ENCODE measurements at regions not wholly inside any gene's neighbourhood (a gene's known extent, or its start where the extent isn't known, plus 50 kb on each side); places are given as distances from the start of the nearest gene placed in this dataset.

GRCh38 chr6:159113223-159113622 is 56.0 kb upstream of the FNDC1 start:
- Histone ChIP-seq H3K27ac (no peak overlapping the region), H3K4me3 (no peak overlapping the region), H3K27me3 (no peaks in the 10 kb centered on the region), H3K36me3 (no peaks in the 10 kb centered on the region), H3K9me3 (no peaks in the 10 kb centered on the region), H3K4me1 (no peaks in the 10 kb centered on the region)
- DNase-seq: no peak
- TF ChIP-seq POLR2A (IDR thresholded peaks at IDR 0.05) (no peak), CTCF (IDR thresholded peaks at IDR 0.05) (no peak)
- intact Hi-C loops (cut with DNase I; ENCODE audit: low total_unique reads): no loop called here

- no peak for TF ChIP-seq POLR2A (IDR thresholded peaks at IDR 0.05)
- no peak for TF ChIP-seq CTCF (IDR thresholded peaks at IDR 0.05)
- Histone ChIP-seq H3K4me3 (no peak overlapping the region), H3K36me3 (no peaks in the 10 kb centered on the region), H3K4me1 (no peaks in the 10 kb centered on the region), H3K9me3 (no peaks in the 10 kb centered on the region), H3K27ac (no peak overlapping the region), H3K27me3 (no peaks in the 10 kb centered on the region)
- DNase-seq: no peak
- intact Hi-C loops (cut with DNase I; ENCODE audit: low total_unique reads): no loop called here
These were observed 56.5 kb upstream of the FNDC1 start for GRCh38 chr6:159112714-159113113.

- no peaks in the 10 kb centered on the region for H3K27me3 ChIP-seq
- no peak overlapping the region for H3K4me3 ChIP-seq
- DNase-seq: no peak
- H3K27ac ChIP-seq: no peak overlapping the region
- no peaks in the 10 kb centered on the region for H3K9me3 ChIP-seq
- intact Hi-C loops (cut with DNase I; ENCODE audit: low total_unique reads): no loop called here
- TF ChIP-seq POLR2A (IDR thresholded peaks at IDR 0.05) (no peak), CTCF (IDR thresholded peaks at IDR 0.05) (no peak)
- H3K36me3 ChIP-seq: no peaks in the 10 kb centered on the region
- no peaks in the 10 kb centered on the region for H3K4me1 ChIP-seq
These were observed 58.5 kb upstream of the FNDC1 start for GRCh38 chr6:159110748-159111147.

- Histone ChIP-seq H3K36me3 (no peaks in the 10 kb centered on the region), H3K4me3 (no peak overlapping the region), H3K27me3 (no peaks in the 10 kb centered on the region), H3K27ac (no peak overlapping the region), H3K4me1 (no peaks in the 10 kb centered on the region), H3K9me3 (no peaks in the 10 kb centered on the region)
- intact Hi-C loops (cut with DNase I; ENCODE audit: low total_unique reads): no loop called here
- peak in 3 of 4 experiments; percentile 18 to 34 (median 28) for TF ChIP-seq CTCF (IDR thresholded peaks at IDR 0.05)
- TF ChIP-seq POLR2A (IDR thresholded peaks at IDR 0.05): no peak
- no peak for DNase-seq
These were observed 59.2 kb upstream of the FNDC1 start for GRCh38 chr6:159110013-159110412.

GRCh38 chr6:159109391-159109790 is 59.8 kb upstream of the FNDC1 start:
- no peaks in the 10 kb centered on the region for H3K4me1 ChIP-seq
- H3K27ac ChIP-seq: no peak overlapping the region
- no peaks in the 10 kb centered on the region for H3K36me3 ChIP-seq
- intact Hi-C loops (cut with DNase I; ENCODE audit: low total_unique reads): loop anchor here (10.0 kb wide), 1 partner anchor 65 kb away; the partner anchor contains the start of gene TAGAP
- DNase-seq: no peak
- no peaks in the 10 kb centered on the region for H3K9me3 ChIP-seq
- H3K27me3 ChIP-seq: no peaks in the 10 kb centered on the region
- no peak overlapping the region for H3K4me3 ChIP-seq
- TF ChIP-seq CTCF (IDR thresholded peaks at IDR 0.05) (no peak), POLR2A (IDR thresholded peaks at IDR 0.05) (no peak)
